Suppressor macrophage treated with lipopolysaccharide for 1 hour (primary cell): ENCODE measurements at regions not wholly inside any gene's neighbourhood (a gene's known extent, or its start where the extent isn't known, plus 50 kb on each side); places are given as distances from the start of the nearest gene placed in this dataset.

ENCODE experiments used
- DNase-seq, 3 donors: peaks; one replicate each; pipeline ENCODE4 v3.0.0-alpha.2; 2020 to 2022

DNA sequence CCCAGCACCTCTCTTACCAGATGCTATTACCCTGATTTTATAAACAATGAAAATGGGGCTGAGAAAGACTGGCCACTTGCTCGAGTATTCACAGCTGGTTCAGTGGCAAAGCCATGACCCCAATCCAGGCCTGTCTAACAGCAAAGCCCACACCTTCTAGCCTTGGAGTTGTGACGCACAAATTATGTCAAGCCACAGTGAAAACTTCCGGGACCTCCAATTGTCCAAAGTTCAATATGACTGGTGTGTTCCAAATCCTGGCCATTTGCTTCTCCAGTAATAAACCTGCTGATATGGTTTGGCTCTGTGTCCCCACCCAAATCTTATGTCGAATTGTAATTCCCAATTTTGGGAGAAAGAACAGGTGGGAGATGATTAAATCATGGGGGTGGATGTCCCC, 64.7 kb upstream of the RIOK3 start:
- no peak for DNase-seq

DNA sequence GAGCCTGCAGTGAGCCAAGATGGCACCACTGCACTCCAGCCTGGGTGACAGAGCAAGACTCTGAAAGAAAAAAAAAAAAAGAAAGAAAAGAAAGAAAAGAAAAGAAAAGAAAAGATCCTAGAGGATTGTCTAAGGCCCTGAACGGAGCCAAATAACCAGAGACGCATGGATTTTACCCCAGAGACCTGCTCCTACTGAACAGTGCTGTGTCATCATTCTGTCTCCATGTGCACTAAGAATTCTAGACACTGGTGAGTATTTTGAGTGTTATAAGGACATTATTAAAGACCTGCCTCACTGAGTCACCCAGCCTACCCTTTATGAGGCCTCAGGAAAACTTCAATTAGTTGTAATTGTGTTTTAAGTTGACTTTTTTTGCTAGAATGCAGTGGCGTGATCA, 61.9 kb upstream of the RIOK3 start:
- no peak for DNase-seq

DNA sequence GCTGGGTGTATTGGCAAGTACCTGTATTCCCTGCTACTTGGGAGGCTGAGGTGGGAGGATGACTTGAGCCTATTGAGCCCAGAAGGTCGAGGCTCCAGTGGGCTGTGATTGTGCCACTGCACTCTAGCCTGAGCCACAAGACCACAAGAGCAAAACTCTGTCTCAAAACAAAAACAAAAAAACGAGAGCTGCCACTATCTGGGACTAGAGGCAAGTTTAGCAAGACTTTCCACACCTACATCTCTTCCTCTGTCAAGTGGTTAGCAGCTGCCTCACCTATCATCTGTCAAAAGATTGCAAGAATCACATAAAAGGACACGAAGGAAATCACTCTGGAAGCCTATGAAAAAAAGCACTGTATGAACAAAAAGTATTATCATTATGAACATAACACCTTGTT, 55.2 kb upstream of the RIOK3 start:
- DNase-seq: no peak

DNA sequence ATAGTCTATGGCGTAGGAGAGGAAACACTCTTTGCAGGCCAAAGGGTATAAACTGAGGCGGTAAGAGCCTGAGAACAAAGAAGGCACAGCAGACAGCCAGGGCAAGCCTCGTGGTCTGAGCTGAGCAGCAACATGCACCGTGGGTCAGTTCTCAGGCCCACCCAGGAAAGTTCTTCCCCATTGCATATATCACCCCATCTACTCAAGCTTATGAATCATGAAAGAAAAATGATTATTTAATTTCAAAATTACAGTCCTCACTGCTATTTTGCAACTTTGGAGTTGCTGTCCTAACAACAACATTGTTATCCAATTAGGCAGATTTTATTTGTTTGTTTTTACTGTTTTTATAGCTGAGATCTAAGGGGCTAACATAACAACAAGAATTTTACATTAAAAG, 54.7 kb upstream of the RIOK3 start:
- no peak for DNase-seq

DNA sequence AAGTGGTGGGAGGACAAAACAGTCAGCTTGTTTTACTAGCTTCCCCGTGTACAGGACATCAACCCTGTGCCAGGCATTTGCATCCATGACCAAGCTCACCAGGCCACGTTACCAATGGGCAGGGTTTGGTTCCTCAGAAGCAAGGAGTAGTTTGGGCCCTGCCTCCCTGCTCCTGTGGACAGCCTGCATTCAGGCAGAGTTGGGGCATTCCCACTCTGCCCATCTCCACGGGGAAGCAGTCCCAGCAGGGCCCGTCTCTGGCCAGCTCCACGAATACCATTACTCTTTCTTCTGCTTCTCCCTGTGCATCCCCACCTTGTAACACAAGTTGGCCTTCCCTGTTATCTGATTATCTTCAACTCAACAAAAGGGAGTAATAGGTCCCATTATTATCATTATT, 54.0 kb upstream of the RIOK3 start:
- DNase-seq: no peak

DNA sequence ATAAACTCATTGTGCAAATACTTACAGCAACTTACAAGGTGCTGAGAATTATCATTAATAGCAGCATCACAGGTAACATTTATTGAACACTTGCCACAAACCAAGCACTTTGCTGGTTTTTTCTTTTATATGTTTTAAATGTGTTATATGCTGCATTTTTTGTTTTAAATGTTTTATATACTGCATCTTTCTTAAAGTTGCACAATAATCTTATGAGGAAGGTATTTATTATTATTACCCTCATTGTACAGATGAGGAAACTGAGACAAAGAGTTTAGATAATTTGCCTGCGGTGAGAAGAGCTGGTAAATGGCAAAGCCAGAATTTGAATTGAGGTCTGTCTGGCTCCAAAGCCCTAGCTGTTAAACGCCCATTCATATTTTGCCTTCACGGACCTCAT, 52.2 kb upstream of the RIOK3 start:
- no peak for DNase-seq

DNA sequence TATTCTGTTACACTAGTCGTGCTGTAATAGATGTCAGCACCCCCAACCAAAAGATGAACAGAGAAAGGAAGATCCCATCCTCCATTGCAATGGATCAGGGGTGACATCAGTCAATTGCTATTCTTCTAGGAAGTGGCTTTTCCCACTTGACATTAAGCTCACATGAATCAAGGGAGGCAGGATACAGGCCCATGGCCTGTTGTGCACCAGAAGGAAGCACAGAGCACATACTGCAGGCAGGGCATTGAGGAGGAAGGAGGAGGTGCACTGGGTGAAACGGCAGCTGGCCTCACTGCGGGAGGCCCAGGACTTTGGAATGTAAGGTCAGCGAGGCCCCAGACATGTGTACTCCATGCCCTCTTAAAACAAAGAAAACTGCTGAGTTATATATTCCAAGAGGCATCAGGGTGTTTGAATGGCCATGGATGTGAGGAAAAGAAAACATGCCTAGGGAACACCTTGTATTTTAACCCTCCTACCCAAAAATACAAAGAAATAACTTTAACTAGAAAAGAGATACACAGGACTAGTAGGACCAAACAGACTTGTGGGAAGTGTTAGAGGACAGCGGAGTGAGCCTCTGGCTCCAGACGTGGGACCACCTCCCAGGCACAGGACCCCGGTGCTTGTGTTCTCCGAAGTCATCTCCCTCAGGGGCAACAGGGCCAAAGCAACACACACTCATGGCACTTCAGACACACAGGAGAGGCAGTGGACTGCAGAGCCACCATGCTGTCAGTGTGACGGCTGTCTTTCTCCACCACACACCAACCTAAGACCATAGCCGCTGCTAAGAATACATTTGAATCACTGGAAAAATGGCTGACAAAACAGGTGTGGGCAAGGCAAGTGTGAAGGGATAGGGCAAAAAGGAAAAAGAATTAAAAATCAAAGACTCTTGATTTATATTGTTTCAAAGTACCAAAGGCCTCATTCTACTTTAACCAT, 51.4 kb upstream of the RIOK3 start:
- no peak for DNase-seq
